Urothelium cell line (cell line): ENCODE measurements at regions not wholly inside any gene's neighbourhood (a gene's known extent, or its start where the extent isn't known, plus 50 kb on each side); places are given as distances from the start of the nearest gene placed in this dataset.

Experiments
- DNase-seq: peaks from one replicate; pipeline ENCODE4 v3.0.0; 2011; ENCODE audit warnings: low spot score, mixed read lengths
- FAIRE-seq: peaks from 2 replicates; lab custom pipeline; 2011; peaks lifted over from hg19 to GRCh38; lab: Jason Lieb, UNC

- no peak for DNase-seq
- FAIRE-seq: no peak
Measured at GRCh38 chr9:80072451-80072850, 500.7 kb downstream of the TLE4 start.

GRCh38 chr9:80070071-80070742, 498.4 kb downstream of the TLE4 start:
- DNase-seq (no peak), FAIRE-seq (no peak)

GRCh38 chr9:80066931-80067330, 495.2 kb downstream of the TLE4 start:
- DNase-seq: no peak
- no peak for FAIRE-seq

- DNase-seq: no peak
- FAIRE-seq: no peak
Measured at GRCh38 chr9:80062567-80062966, 490.8 kb downstream of the TLE4 start.

- no peak for FAIRE-seq
- no peak for DNase-seq
Measured at GRCh38 chr9:80061940-80062339, 490.2 kb downstream of the TLE4 start.

GRCh38 chr9:80061096-80061495, 489.3 kb downstream of the TLE4 start:
- DNase-seq (no peak), FAIRE-seq (no peak)

- no peak for DNase-seq
- FAIRE-seq: no peak
Measured at GRCh38 chr9:80059979-80060378, 488.2 kb downstream of the TLE4 start.

GRCh38 chr9:80059191-80059590, 487.4 kb downstream of the TLE4 start:
- FAIRE-seq (no peak), DNase-seq (no peak)

GRCh38 chr9:80052830-80053229, 481.1 kb downstream of the TLE4 start:
- FAIRE-seq: no peak
- DNase-seq: no peak

GRCh38 chr9:80049096-80049782, 477.5 kb downstream of the TLE4 start:
- DNase-seq (no peak), FAIRE-seq (no peak)

GRCh38 chr9:80046481-80046880, 474.7 kb downstream of the TLE4 start:
- FAIRE-seq: no peak
- DNase-seq: no peak

- no peak for DNase-seq
- no peak for FAIRE-seq
Measured at GRCh38 chr9:80041821-80042220, 470.1 kb downstream of the TLE4 start.

GRCh38 chr9:80040457-80040856, 468.7 kb downstream of the TLE4 start:
- FAIRE-seq (no peak), DNase-seq (no peak)

GRCh38 chr9:80030801-80031200, 459.0 kb downstream of the TLE4 start:
- DNase-seq (no peak), FAIRE-seq (no peak)

GRCh38 chr9:80028501-80028900, 456.7 kb downstream of the TLE4 start:
- no peak for DNase-seq

GRCh38 chr9:80025796-80026520, 454.2 kb downstream of the TLE4 start:
- no peak for DNase-seq
- no peak for FAIRE-seq

More at GRCh38 chr9:80028501-80028900, 456.7 kb downstream of the TLE4 start:
- FAIRE-seq: no peak

GRCh38 chr9:80025131-80025530, 453.4 kb downstream of the TLE4 start:
- FAIRE-seq (peak; percentile 48), DNase-seq (no peak)

- FAIRE-seq: no peak
- DNase-seq: no peak
Measured at GRCh38 chr9:80020530-80020929, 448.8 kb downstream of the TLE4 start.

GRCh38 chr9:80020056-80020455, 448.3 kb downstream of the TLE4 start:
- DNase-seq (no peak), FAIRE-seq (no peak)

GRCh38 chr9:80013891-80014290, 442.1 kb downstream of the TLE4 start:
- no peak for FAIRE-seq
- DNase-seq: no peak

GRCh38 chr9:80012557-80013330, 441.0 kb downstream of the TLE4 start:
- DNase-seq: no peak
- FAIRE-seq: no peak
